ENCODE measurements at regions not wholly inside any gene's neighbourhood (a gene's known extent, or its start where the extent isn't known, plus 50 kb on each side); places are given as distances from the start of the nearest gene placed in this dataset.

DNA sequence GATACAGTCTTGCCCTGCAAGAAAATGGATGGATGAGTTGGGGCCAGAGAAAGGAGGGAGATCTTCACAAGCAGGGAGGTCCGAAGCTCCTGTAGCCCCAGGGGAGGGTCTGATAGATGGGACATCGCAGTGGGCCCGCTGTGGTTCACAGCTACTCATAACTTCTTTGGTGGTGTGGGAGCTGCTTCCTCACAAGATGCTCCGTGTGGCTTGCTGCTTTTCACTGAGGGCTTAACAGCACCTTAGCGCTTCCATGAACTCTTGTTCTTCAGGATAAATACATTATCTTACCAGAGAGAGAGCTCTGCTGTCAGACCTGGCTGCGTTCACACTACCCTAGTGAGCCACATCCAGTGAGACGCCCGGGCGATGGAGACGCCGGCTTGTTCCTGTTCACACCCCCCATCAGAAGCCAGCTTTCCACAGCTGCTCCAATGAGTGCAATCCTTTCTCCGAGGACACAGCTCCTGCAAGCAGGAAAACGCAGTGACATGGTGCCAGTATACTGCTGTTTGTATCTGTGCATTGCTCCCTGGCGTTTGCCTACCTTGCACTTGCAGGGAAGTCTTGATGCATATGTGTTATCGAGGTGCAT, 599.8 kb downstream of the AJAP1 start:
- Histone ChIP-seq H3K27me3 (no peaks in the 10 kb centered on the region), H3K9me3 (no peaks in the 10 kb centered on the region), H3K4me3 (no peak overlapping the region), H3K36me3 (replicated peaks in 1 of 2; ENCODE audit: insufficient read depth in 1 of 2, low read depth in 2 of 2) (no peaks in the 10 kb centered on the region), H3K27ac (no peak overlapping the region), H3K4me1 (no peaks in the 10 kb centered on the region)
- DNase-seq (no peak), ATAC-seq (no peak)
- TF ChIP-seq, protein P1, sequence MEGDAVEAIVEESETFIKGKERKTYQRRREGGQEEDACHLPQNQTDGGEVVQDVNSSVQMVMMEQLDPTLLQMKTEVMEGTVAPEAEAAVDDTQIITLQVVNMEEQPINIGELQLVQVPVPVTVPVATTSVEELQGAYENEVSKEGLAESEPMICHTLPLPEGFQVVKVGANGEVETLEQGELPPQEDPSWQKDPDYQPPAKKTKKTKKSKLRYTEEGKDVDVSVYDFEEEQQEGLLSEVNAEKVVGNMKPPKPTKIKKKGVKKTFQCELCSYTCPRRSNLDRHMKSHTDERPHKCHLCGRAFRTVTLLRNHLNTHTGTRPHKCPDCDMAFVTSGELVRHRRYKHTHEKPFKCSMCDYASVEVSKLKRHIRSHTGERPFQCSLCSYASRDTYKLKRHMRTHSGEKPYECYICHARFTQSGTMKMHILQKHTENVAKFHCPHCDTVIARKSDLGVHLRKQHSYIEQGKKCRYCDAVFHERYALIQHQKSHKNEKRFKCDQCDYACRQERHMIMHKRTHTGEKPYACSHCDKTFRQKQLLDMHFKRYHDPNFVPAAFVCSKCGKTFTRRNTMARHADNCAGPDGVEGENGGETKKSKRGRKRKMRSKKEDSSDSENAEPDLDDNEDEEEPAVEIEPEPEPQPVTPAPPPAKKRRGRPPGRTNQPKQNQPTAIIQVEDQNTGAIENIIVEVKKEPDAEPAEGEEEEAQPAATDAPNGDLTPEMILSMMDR (IDR thresholded peaks at IDR 0.05) = no peak
- TF ChIP-seq POLR2A (IDR thresholded peaks at IDR 0.05) = no peak
- intact Hi-C loops (cut with DNase I) = no loop called here
- 71 to 73% methylated on average over 15 of the region's 15 CpGs for WGBS, 2 donors

DNA sequence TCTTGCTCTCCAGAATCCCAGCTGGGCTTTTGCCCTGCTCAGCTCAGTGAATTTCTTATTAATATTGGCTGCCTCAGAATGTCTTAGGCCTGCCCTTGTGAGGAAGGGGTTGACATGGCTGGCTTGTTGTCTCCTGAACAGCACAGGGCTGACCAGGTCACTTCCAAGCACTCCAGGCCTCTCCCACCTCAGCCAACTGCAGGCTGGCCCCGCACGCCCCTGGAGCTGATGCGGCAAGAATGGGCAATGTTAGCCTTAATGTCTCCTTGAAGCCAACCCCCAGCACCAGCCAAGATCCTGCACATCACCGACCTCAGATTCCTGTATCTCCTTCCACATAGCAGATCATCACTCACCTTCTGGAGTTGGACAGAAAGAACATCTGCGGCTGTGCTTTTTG, 598.6 kb downstream of the AJAP1 start:
- TF ChIP-seq, protein P1 (IDR thresholded peaks at IDR 0.05) = no peak
- no peak for TF ChIP-seq POLR2A (IDR thresholded peaks at IDR 0.05)
- Histone ChIP-seq H3K27me3 (no peaks in the 10 kb centered on the region), H3K9me3 (no peaks in the 10 kb centered on the region), H3K4me1 (no peaks in the 10 kb centered on the region), H3K4me3 (no peak overlapping the region), H3K36me3 (replicated peaks in 1 of 2; ENCODE audit: insufficient read depth in 1 of 2, low read depth in 2 of 2) (no peaks in the 10 kb centered on the region), H3K27ac (no peak overlapping the region)
- ATAC-seq (no peak), DNase-seq (no peak)
- intact Hi-C loops (cut with DNase I) = no loop called here
- 86 to 88% methylated on average over 5 of the region's 5 CpGs for WGBS, 2 donors

DNA sequence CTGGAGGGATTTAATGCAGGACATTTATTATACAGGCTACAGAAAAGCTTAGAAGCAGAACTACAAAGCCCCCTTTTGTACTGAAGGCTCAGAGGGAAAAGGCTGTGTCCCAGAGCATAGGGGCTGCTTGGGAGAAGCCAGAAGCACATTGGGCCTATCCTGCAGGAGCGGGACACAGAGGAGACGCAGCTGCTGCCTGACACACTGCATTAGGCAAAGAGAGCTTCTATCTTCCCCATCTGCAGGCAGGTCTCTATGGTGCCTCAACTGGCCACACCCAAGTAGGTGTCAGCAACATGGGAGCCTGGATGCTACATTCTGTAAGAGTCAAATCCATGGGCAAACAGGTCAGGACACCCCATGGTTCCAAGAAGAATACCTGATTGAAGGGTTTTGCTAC, 595.9 kb downstream of the AJAP1 start:
- H3K27me3 ChIP-seq = no peaks in the 10 kb centered on the region
- no peak overlapping the region for H3K27ac ChIP-seq
- intact Hi-C loops (cut with DNase I) = no loop called here
- TF ChIP-seq, protein P1 (IDR thresholded peaks at IDR 0.05) = no peak
- no peaks in the 10 kb centered on the region for H3K36me3 ChIP-seq (replicated peaks in 1 of 2; ENCODE audit: insufficient read depth in 1 of 2, low read depth in 2 of 2)
- no peaks in the 10 kb centered on the region for H3K4me1 ChIP-seq
- 35 to 56% methylated on average over 2 of the region's 2 CpGs for WGBS, 2 donors
- ATAC-seq = no peak
- no peak overlapping the region for H3K4me3 ChIP-seq
- DNase-seq = no peak
- H3K9me3 ChIP-seq = no peaks in the 10 kb centered on the region

DNA sequence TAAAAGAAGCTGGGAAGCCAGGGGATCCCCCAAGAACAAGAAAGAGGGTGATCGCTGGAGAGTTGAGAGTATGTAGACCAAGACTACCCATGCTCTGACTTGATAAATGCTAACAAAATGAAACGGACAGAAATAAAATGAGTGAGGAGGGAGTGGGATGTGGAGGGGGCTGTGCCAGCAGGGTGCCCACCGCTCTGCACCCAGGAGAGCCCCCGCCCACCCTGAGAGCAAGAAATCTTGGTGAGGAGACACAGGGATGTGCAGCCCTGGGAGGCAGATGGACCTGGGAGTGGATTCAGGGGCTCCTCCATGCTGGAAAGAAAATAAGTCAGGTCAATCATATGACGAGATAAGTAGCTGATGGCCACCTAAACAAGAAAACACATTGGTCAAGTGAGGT, 590.9 kb downstream of the AJAP1 start:
- ATAC-seq = no peak
- Histone ChIP-seq H3K27ac (no peak overlapping the region), H3K36me3 (replicated peaks in 1 of 2; ENCODE audit: insufficient read depth in 1 of 2, low read depth in 2 of 2) (no peaks in the 10 kb centered on the region), H3K9me3 (no peaks in the 10 kb centered on the region), H3K27me3 (no peaks in the 10 kb centered on the region), H3K4me1 (no peaks in the 10 kb centered on the region), H3K4me3 (no peak overlapping the region)
- intact Hi-C loops (cut with DNase I) = no loop called here
- no peak for DNase-seq
- TF ChIP-seq POLR2A (IDR thresholded peaks at IDR 0.05) = no peak
- TF ChIP-seq, protein P1 (IDR thresholded peaks at IDR 0.05) = no peak
- 58 to 62% methylated on average over 5 of the region's 5 CpGs for WGBS, 2 donors

DNA sequence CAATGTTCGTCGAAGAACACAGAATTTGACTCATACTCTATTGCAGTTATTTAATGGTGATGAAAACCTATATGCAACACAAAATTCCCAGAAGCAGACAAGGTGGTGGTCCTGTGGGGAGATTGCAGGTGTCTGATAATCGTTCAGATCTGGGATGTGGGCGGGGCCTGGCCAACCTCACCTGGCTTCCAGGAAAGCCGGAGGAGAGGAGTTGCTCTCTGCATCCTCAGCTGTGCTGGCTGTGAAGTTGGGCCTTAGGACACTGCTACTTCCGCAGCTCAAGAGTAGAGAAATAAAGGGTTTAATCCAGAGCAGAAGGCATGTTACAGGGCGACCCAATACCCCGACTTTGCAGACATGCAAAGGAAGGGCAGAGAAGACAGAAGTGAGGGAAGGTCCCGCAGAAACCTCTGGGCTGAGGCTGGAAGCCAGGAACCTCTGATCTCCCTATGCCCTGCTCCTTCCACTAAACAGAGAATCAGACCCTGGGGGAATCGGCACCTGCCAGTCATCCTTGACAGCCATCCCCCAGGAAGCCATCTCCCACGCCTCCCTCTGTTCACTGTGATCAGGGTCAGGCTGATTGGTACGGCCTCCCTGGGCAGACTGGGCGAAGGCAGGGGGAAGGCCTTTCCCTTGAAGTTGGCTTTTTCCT, 590.3 kb downstream of the AJAP1 start:
- no peaks in the 10 kb centered on the region for H3K9me3 ChIP-seq
- ATAC-seq (no peak), DNase-seq (no peak)
- H3K4me3 ChIP-seq = no peak overlapping the region
- H3K36me3 ChIP-seq (replicated peaks in 1 of 2; ENCODE audit: insufficient read depth in 1 of 2, low read depth in 2 of 2) = no peaks in the 10 kb centered on the region
- no peak overlapping the region for H3K27ac ChIP-seq
- 65 to 68% methylated on average over 12 to 13 of the region's 13 CpGs for WGBS, 2 donors
- intact Hi-C loops (cut with DNase I) = no loop called here
- no peak for TF ChIP-seq POLR2A (IDR thresholded peaks at IDR 0.05)
- TF ChIP-seq, protein P1 (IDR thresholded peaks at IDR 0.05) = no peak
- no peaks in the 10 kb centered on the region for H3K27me3 ChIP-seq
- no peaks in the 10 kb centered on the region for H3K4me1 ChIP-seq

Measured in body of pancreas (tissue), 4 donors.